ENCODE measurements at regions not wholly inside any gene's neighbourhood (a gene's known extent, or its start where the extent isn't known, plus 50 kb on each side); places are given as distances from the start of the nearest gene placed in this dataset.

DNA sequence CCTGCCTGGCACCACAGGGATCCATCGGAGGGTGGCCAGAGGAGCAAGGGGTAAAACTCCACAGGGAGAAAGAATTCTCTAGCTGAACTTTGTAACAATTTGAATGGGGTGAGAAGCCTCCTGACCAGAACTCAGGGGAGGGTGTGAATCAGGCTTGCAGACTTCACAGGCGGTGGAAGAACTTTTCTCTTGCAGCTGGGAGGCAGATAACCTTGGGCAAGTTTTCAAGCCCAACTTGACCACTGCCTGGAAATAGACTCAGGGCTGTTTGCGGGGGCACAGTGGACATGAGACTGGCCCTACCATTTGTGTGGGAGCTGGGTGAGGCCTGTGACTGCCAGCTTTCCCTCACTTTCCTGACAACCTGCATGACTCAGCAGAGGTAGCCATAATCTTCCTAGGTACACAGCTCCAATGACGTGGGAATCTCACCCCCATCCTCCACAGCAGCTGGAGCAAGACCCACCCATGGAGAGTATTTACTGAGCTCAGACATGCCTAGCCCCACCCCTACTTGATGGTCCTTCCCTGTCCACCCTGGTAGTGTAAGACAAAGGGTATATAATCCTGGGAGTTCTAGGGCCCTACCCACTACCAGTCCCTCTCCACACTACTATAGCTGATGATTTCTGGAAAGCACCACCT, 210.0 kb upstream of the AGTR2 start:
- TF ChIP-seq, protein P1, sequence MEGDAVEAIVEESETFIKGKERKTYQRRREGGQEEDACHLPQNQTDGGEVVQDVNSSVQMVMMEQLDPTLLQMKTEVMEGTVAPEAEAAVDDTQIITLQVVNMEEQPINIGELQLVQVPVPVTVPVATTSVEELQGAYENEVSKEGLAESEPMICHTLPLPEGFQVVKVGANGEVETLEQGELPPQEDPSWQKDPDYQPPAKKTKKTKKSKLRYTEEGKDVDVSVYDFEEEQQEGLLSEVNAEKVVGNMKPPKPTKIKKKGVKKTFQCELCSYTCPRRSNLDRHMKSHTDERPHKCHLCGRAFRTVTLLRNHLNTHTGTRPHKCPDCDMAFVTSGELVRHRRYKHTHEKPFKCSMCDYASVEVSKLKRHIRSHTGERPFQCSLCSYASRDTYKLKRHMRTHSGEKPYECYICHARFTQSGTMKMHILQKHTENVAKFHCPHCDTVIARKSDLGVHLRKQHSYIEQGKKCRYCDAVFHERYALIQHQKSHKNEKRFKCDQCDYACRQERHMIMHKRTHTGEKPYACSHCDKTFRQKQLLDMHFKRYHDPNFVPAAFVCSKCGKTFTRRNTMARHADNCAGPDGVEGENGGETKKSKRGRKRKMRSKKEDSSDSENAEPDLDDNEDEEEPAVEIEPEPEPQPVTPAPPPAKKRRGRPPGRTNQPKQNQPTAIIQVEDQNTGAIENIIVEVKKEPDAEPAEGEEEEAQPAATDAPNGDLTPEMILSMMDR (IDR thresholded peaks at IDR 0.05) = no peak

DNA sequence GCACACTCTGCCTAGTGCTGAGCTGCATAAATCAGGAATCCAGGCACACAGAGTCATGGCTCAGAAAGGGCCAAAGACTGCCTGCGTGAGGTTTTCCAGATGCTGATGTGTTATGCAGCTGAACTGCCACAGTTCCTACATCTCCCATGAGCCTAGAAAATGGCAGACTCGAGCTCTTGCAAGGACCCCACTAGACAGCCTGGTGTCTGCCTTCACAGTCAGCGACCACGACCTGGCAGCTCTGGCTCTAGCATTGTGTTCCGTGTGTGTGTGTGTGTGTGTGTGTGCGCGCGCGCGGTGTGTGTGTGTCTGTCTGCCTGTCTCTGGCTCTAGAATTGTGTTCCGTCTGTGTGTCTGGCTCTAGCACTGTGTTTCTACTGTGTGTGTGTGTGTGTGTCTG, 203.6 kb upstream of the AGTR2 start:
- no peaks in the 10 kb centered on the region for H3K4me1 ChIP-seq
- no peaks in the 10 kb centered on the region for H3K9me3 ChIP-seq
- ATAC-seq (no peak), DNase-seq (no peak)
- TF ChIP-seq, protein P1 (IDR thresholded peaks at IDR 0.05) = no peak
- no peak overlapping the region for H3K4me3 ChIP-seq
- no peaks in the 10 kb centered on the region for H3K36me3 ChIP-seq
- H3K27me3 ChIP-seq = peaks cover 8 to 31% of the 10 kb centered on the region in 2 donors
- intact Hi-C loops (cut with DNase I) = no loop called here
- no peak overlapping the region for H3K27ac ChIP-seq

More for the DNA sequence above, 210.0 kb upstream of the AGTR2 start:
- DNase-seq (no peak), ATAC-seq (peak; percentile 70)
- intact Hi-C loops (cut with DNase I) = no loop called here
- Histone ChIP-seq H3K9me3 (no peaks in the 10 kb centered on the region), H3K4me3 (no peak overlapping the region), H3K36me3 (no peaks in the 10 kb centered on the region), H3K4me1 (no peaks in the 10 kb centered on the region), H3K27me3 (peaks cover 0 to 15% of the 10 kb centered on the region in 2 donors), H3K27ac (no peak overlapping the region)

DNA sequence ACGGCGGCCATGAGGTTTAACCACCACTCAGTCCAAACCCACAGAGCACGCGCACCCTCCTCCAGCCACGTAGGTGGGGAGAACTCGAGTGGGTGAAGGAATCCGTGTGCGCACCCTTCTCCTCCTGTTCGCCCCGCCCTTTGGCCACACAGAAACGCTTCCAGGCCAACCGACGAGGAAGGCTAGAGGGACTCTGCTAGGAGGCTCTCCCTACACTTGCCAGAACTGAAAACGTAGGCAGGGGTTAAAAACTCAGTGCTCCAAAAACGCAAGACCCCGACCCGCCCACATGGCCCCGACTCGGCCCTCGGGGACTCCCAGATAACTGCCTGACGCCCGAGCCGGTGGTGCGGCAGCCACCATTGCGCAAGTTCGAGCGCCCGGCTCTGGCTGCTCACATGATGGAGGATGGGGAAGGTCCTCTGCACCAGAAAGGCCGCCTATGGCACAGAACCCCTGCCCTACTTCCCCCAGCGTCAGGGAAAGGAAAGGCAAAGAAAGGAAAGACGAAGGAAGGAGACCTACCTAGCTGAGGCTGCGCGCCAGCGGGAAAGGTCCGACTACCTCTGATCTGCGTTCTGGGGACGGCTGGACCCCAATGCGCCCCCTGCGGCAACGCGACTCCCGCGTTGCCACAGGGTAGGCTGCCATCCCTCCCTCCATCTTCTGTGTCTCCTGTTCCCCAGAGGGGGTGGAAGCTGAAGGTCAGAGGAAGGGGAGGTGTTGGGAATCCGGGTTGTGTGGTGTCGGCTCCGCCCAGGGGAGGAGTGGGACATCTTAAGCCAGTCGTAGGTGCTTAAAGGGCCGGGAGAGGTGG, 201.9 kb upstream of the AGTR2 start:
- ATAC-seq (peak; percentile 94), DNase-seq (peak in 2 of 4 donors; percentile 44 to 79)
- TF ChIP-seq, protein P1 (IDR thresholded peaks at IDR 0.05) = no peak
- Histone ChIP-seq H3K27ac (peak overlapping the region; percentile 7 to 60), H3K9me3 (no peaks in the 10 kb centered on the region), H3K27me3 (peaks cover 8 to 27% of the 10 kb centered on the region in 2 donors), H3K4me1 (no peaks in the 10 kb centered on the region), H3K4me3 (peak overlapping the region; percentile 17 to 41), H3K36me3 (no peaks in the 10 kb centered on the region)
- intact Hi-C loops (cut with DNase I) = no loop called here

DNA sequence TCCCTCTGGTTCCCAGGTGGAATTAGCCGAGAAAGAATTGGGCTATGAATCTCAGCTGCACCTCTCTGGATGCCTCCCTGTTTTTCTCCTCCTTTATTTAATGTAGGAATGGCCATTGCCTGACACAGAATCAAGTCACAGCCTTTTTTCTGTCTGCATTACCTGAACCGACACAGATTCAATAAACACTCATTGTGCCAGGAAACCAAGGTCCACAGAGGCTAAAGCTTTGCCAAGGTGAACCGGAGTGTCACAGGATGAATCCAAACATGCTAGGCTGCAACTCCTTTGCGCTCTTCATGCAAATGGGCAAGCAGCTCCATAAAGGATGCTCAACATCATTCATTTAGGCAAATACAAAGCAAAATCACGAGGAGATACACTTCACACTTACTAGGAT, 199.8 kb upstream of the AGTR2 start:
- peaks cover 8 to 24% of the 10 kb centered on the region in 2 donors for H3K27me3 ChIP-seq
- intact Hi-C loops (cut with DNase I) = no loop called here
- TF ChIP-seq, protein P1 (IDR thresholded peaks at IDR 0.05) = no peak
- ATAC-seq (no peak), DNase-seq (no peak)
- H3K27ac ChIP-seq = no peak overlapping the region
- no peaks in the 10 kb centered on the region for H3K4me1 ChIP-seq
- no peak overlapping the region for H3K4me3 ChIP-seq
- no peaks in the 10 kb centered on the region for H3K36me3 ChIP-seq
- H3K9me3 ChIP-seq = no peaks in the 10 kb centered on the region

DNA sequence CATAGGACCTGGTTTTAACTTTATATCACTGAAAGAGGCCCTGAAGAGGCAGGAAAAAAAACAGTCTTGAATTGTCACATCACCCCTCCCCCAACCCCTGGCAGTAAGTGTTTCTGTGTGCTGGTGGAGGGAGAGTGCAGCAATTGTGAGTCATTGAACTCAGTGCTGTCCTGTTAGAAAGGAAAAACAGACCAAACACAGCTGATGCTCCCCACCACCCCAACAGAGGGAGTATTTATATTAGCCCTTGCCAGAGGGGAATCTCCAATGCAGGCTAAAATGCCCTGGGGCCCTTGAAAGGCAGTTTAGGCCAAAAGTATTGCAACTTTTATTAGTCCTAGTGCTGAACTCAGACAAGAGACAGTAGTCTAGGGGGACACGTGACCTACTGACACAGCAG, 197.8 kb upstream of the AGTR2 start:
- TF ChIP-seq, protein P1 (IDR thresholded peaks at IDR 0.05) = no peak
- Histone ChIP-seq H3K27me3 (peaks cover 8 to 24% of the 10 kb centered on the region in 2 donors), H3K4me1 (no peaks in the 10 kb centered on the region), H3K36me3 (no peaks in the 10 kb centered on the region), H3K9me3 (no peaks in the 10 kb centered on the region), H3K27ac (no peak overlapping the region), H3K4me3 (no peak overlapping the region)
- intact Hi-C loops (cut with DNase I) = no loop called here
- ATAC-seq = no peak
- no peak for DNase-seq
